GM23248 (cell line): ENCODE measurements at regions not wholly inside any gene's neighbourhood (a gene's known extent, or its start where the extent isn't known, plus 50 kb on each side); places are given as distances from the start of the nearest gene placed in this dataset.

Experiments
- EZH2 ChIP-seq: fragments of 200-600 bp; sonication (generic); IDR thresholded peaks from 2 replicates; pipeline ENCODE4 v1.6.1; 2018; ENCODE audit warnings: antibody characterized with exemption, mild to moderate bottlenecking; ENCODE audit not compliant: insufficient read depth, poor library complexity, severe bottlenecking
- EZH2phosphoT487 ChIP-seq: fragments of 200-600 bp; sonication (generic); IDR thresholded peaks from 2 replicates; pipeline ENCODE4 v1.6.1; 2018; ENCODE audit warnings: antibody characterized with exemption, moderate library complexity, mild to moderate bottlenecking, low read depth; ENCODE audit not compliant: insufficient read depth

- TF ChIP-seq EZH2: no peak
- no peak for TF ChIP-seq EZH2phosphoT487
Measured at GRCh38 chr5:54678737-54679136, 161.2 kb downstream of the SNX18 start.
